ENCODE measurements at regions not wholly inside any gene's neighbourhood (a gene's known extent, or its start where the extent isn't known, plus 50 kb on each side); places are given as distances from the start of the nearest gene placed in this dataset.

DNA sequence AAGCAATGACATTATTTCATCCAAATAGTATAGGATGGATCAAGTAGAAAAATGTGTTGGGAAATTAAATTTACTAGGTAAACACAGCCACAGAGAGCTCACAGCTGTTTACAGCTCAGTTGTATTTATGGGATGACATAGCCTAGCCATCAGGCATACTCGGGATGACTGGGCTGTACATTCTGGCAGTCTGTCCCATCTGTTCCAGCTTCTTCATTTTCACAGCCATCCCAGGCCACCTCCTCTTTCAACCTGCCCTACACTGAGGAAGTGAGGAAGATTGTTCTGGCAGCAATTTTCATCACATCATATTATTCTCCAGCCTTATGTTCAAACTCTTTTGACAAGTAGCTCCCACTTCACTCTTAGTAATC, 98.4 kb upstream of the PFN2 start:
- no peak for TF ChIP-seq POLR2AphosphoS5 (IDR thresholded peaks at IDR 0.05; ENCODE audit: low read depth, low read length)
- TF ChIP-seq, protein P1, sequence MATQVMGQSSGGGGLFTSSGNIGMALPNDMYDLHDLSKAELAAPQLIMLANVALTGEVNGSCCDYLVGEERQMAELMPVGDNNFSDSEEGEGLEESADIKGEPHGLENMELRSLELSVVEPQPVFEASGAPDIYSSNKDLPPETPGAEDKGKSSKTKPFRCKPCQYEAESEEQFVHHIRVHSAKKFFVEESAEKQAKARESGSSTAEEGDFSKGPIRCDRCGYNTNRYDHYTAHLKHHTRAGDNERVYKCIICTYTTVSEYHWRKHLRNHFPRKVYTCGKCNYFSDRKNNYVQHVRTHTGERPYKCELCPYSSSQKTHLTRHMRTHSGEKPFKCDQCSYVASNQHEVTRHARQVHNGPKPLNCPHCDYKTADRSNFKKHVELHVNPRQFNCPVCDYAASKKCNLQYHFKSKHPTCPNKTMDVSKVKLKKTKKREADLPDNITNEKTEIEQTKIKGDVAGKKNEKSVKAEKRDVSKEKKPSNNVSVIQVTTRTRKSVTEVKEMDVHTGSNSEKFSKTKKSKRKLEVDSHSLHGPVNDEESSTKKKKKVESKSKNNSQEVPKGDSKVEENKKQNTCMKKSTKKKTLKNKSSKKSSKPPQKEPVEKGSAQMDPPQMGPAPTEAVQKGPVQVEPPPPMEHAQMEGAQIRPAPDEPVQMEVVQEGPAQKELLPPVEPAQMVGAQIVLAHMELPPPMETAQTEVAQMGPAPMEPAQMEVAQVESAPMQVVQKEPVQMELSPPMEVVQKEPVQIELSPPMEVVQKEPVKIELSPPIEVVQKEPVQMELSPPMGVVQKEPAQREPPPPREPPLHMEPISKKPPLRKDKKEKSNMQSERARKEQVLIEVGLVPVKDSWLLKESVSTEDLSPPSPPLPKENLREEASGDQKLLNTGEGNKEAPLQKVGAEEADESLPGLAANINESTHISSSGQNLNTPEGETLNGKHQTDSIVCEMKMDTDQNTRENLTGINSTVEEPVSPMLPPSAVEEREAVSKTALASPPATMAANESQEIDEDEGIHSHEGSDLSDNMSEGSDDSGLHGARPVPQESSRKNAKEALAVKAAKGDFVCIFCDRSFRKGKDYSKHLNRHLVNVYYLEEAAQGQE (IDR thresholded peaks at IDR 0.05; ENCODE audit: insufficient read depth in 1 of 2, low read depth in 2 of 2, low read length in 2 of 2): no peak
- TF ChIP-seq TAF1 (IDR thresholded peaks at IDR 0.05; ENCODE audit: borderline replicate concordance, insufficient read depth, low read length): no peak

Data from PFSK-1 (cell line).